ENCODE measurements at regions not wholly inside any gene's neighbourhood (a gene's known extent, or its start where the extent isn't known, plus 50 kb on each side); places are given as distances from the start of the nearest gene placed in this dataset.

- no peak for DNase-seq (ENCODE audit: low read depth in 6 of 9, low spot score in 9 of 9)
- Histone ChIP-seq H3K27me3 (ENCODE audit: control insufficient read depth in 2 of 2, insufficient read depth in 1 of 2, low read length in 1 of 2) (no peaks in the 10 kb centered on the region), H3K27ac (ENCODE audit: low read depth in 1 of 2, low read length in 1 of 2) (no peak overlapping the region), H3K9me3 (ENCODE audit: control insufficient read depth in 2 of 2, insufficient read depth in 1 of 2, low read length in 1 of 2) (no peaks in the 10 kb centered on the region), H3K4me1 (ENCODE audit: control insufficient read depth in 2 of 2, insufficient read depth in 2 of 2, low read length in 2 of 2) (no peaks in the 10 kb centered on the region), H3K36me3 (ENCODE audit: control insufficient read depth in 2 of 2, insufficient read depth in 2 of 2, low read length in 1 of 2) (no peaks in the 10 kb centered on the region), H3K4me3 (ENCODE audit: low read length in 2 of 2) (no peak overlapping the region)
- WGBS, result 85% methylated on average over 7 of the region's 7 CpGs
These were observed 168.4 kb upstream of the MAP1B start for GRCh38 chr5:71938895-71939294.

GRCh38 chr5:71939452-71940230 lies 167.6 kb upstream of the MAP1B start:
- WGBS, result 72% methylated on average over 8 of the region's 8 CpGs

DNA sequence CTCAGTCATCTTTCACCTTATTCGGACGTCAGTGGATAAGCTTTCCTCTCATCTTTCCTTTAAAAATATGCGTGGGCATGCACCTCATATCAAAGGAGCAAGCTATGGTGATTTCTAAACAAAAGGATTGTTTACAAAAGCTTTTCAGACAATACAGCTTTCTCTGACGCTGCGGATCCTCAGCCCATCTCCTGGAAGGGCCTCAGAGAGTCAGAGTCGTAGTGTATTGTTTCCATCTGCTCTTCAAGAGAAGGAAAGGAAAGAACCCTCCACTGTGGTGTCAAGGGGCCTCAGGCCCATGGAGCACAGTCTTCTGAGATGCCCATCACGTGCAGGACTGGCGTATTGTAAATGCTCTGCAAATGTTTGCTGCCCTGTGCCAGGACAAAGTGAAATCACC lies 163.4 kb upstream of the MAP1B start:
- H3K27me3 ChIP-seq (ENCODE audit: control insufficient read depth in 2 of 2, insufficient read depth in 1 of 2, low read length in 1 of 2), result no peaks in the 10 kb centered on the region
- no peaks in the 10 kb centered on the region for H3K4me1 ChIP-seq (ENCODE audit: control insufficient read depth in 2 of 2, insufficient read depth in 2 of 2, low read length in 2 of 2)
- 55% methylated on average over 8 of the region's 8 CpGs for WGBS
- no peak overlapping the region for H3K27ac ChIP-seq (ENCODE audit: low read depth in 1 of 2, low read length in 1 of 2)
- no peaks in the 10 kb centered on the region for H3K36me3 ChIP-seq (ENCODE audit: control insufficient read depth in 2 of 2, insufficient read depth in 2 of 2, low read length in 1 of 2)
- H3K9me3 ChIP-seq (ENCODE audit: control insufficient read depth in 2 of 2, insufficient read depth in 1 of 2, low read length in 1 of 2), result peaks cover 0 to 6% of the 10 kb centered on the region in 2 donors
- DNase-seq (ENCODE audit: low read depth in 6 of 9, low spot score in 9 of 9), result no peak
- no peak overlapping the region for H3K4me3 ChIP-seq (ENCODE audit: low read length in 2 of 2)

More at GRCh38 chr5:71939452-71940230, 167.6 kb upstream of the MAP1B start:
- H3K27ac ChIP-seq (ENCODE audit: low read depth in 1 of 2, low read length in 1 of 2), result no peak overlapping the region
- no peak overlapping the region for H3K4me3 ChIP-seq (ENCODE audit: low read length in 2 of 2)
- DNase-seq (ENCODE audit: low read depth in 6 of 9, low spot score in 9 of 9), result no peak
- H3K27me3 ChIP-seq (ENCODE audit: control insufficient read depth in 2 of 2, insufficient read depth in 1 of 2, low read length in 1 of 2), result no peaks in the 10 kb centered on the region
- H3K36me3 ChIP-seq (ENCODE audit: control insufficient read depth in 2 of 2, insufficient read depth in 2 of 2, low read length in 1 of 2), result no peaks in the 10 kb centered on the region
- no peaks in the 10 kb centered on the region for H3K9me3 ChIP-seq (ENCODE audit: control insufficient read depth in 2 of 2, insufficient read depth in 1 of 2, low read length in 1 of 2)
- H3K4me1 ChIP-seq (ENCODE audit: control insufficient read depth in 2 of 2, insufficient read depth in 2 of 2, low read length in 2 of 2), result no peaks in the 10 kb centered on the region

GRCh38 chr5:71945436-71945835 lies 161.8 kb upstream of the MAP1B start:
- WGBS, result 94% methylated on average over 6 of the region's 6 CpGs
- Histone ChIP-seq H3K27ac (ENCODE audit: low read depth in 1 of 2, low read length in 1 of 2) (no peak overlapping the region), H3K9me3 (ENCODE audit: control insufficient read depth in 2 of 2, insufficient read depth in 1 of 2, low read length in 1 of 2) (peaks cover 0 to 6% of the 10 kb centered on the region in 2 donors), H3K36me3 (ENCODE audit: control insufficient read depth in 2 of 2, insufficient read depth in 2 of 2, low read length in 1 of 2) (no peaks in the 10 kb centered on the region), H3K27me3 (ENCODE audit: control insufficient read depth in 2 of 2, insufficient read depth in 1 of 2, low read length in 1 of 2) (no peaks in the 10 kb centered on the region), H3K4me3 (ENCODE audit: low read length in 2 of 2) (no peak overlapping the region), H3K4me1 (ENCODE audit: control insufficient read depth in 2 of 2, insufficient read depth in 2 of 2, low read length in 2 of 2) (no peaks in the 10 kb centered on the region)
- no peak for DNase-seq (ENCODE audit: low read depth in 6 of 9, low spot score in 9 of 9)

- Histone ChIP-seq H3K4me1 (ENCODE audit: control insufficient read depth in 2 of 2, insufficient read depth in 2 of 2, low read length in 2 of 2) (no peaks in the 10 kb centered on the region), H3K27ac (ENCODE audit: low read depth in 1 of 2, low read length in 1 of 2) (no peak overlapping the region), H3K4me3 (ENCODE audit: low read length in 2 of 2) (no peak overlapping the region), H3K9me3 (ENCODE audit: control insufficient read depth in 2 of 2, insufficient read depth in 1 of 2, low read length in 1 of 2) (peaks cover 0 to 6% of the 10 kb centered on the region in 2 donors), H3K27me3 (ENCODE audit: control insufficient read depth in 2 of 2, insufficient read depth in 1 of 2, low read length in 1 of 2) (no peaks in the 10 kb centered on the region), H3K36me3 (ENCODE audit: control insufficient read depth in 2 of 2, insufficient read depth in 2 of 2, low read length in 1 of 2) (no peaks in the 10 kb centered on the region)
- 96% methylated on average over 6 of the region's 6 CpGs for WGBS
- DNase-seq (ENCODE audit: low read depth in 6 of 9, low spot score in 9 of 9), result no peak
These were observed 160.8 kb upstream of the MAP1B start for GRCh38 chr5:71946343-71947030.

- WGBS, result 97% methylated on average over 2 of the region's 2 CpGs
- Histone ChIP-seq H3K9me3 (ENCODE audit: control insufficient read depth in 2 of 2, insufficient read depth in 1 of 2, low read length in 1 of 2) (peaks cover 0 to 6% of the 10 kb centered on the region in 2 donors), H3K27ac (ENCODE audit: low read depth in 1 of 2, low read length in 1 of 2) (no peak overlapping the region), H3K36me3 (ENCODE audit: control insufficient read depth in 2 of 2, insufficient read depth in 2 of 2, low read length in 1 of 2) (no peaks in the 10 kb centered on the region), H3K4me1 (ENCODE audit: control insufficient read depth in 2 of 2, insufficient read depth in 2 of 2, low read length in 2 of 2) (no peaks in the 10 kb centered on the region), H3K4me3 (ENCODE audit: low read length in 2 of 2) (no peak overlapping the region), H3K27me3 (ENCODE audit: control insufficient read depth in 2 of 2, insufficient read depth in 1 of 2, low read length in 1 of 2) (no peaks in the 10 kb centered on the region)
- no peak for DNase-seq (ENCODE audit: low read depth in 6 of 9, low spot score in 9 of 9)
These were observed 159.1 kb upstream of the MAP1B start for GRCh38 chr5:71948206-71948605.

GRCh38 chr5:71949772-71950171 lies 157.5 kb upstream of the MAP1B start:
- Histone ChIP-seq H3K9me3 (ENCODE audit: control insufficient read depth in 2 of 2, insufficient read depth in 1 of 2, low read length in 1 of 2) (peaks cover 0 to 6% of the 10 kb centered on the region in 2 donors), H3K27ac (ENCODE audit: low read depth in 1 of 2, low read length in 1 of 2) (no peak overlapping the region), H3K4me3 (ENCODE audit: low read length in 2 of 2) (no peak overlapping the region), H3K36me3 (ENCODE audit: control insufficient read depth in 2 of 2, insufficient read depth in 2 of 2, low read length in 1 of 2) (no peaks in the 10 kb centered on the region), H3K4me1 (ENCODE audit: control insufficient read depth in 2 of 2, insufficient read depth in 2 of 2, low read length in 2 of 2) (no peaks in the 10 kb centered on the region), H3K27me3 (ENCODE audit: control insufficient read depth in 2 of 2, insufficient read depth in 1 of 2, low read length in 1 of 2) (no peaks in the 10 kb centered on the region)
- DNase-seq (ENCODE audit: low read depth in 6 of 9, low spot score in 9 of 9), result no peak
- WGBS, result 95% methylated on average over 5 of the region's 5 CpGs

- DNase-seq (ENCODE audit: low read depth in 6 of 9, low spot score in 9 of 9), result no peak
- H3K9me3 ChIP-seq (ENCODE audit: control insufficient read depth in 2 of 2, insufficient read depth in 1 of 2, low read length in 1 of 2), result no peaks in the 10 kb centered on the region
- H3K4me1 ChIP-seq (ENCODE audit: control insufficient read depth in 2 of 2, insufficient read depth in 2 of 2, low read length in 2 of 2), result no peaks in the 10 kb centered on the region
- H3K36me3 ChIP-seq (ENCODE audit: control insufficient read depth in 2 of 2, insufficient read depth in 2 of 2, low read length in 1 of 2), result no peaks in the 10 kb centered on the region
- no peaks in the 10 kb centered on the region for H3K27me3 ChIP-seq (ENCODE audit: control insufficient read depth in 2 of 2, insufficient read depth in 1 of 2, low read length in 1 of 2)
- H3K4me3 ChIP-seq (ENCODE audit: low read length in 2 of 2), result no peak overlapping the region
- 94% methylated on average over 8 of the region's 8 CpGs for WGBS
- H3K27ac ChIP-seq (ENCODE audit: low read depth in 1 of 2, low read length in 1 of 2), result no peak overlapping the region
These were observed 153.4 kb upstream of the MAP1B start for GRCh38 chr5:71953866-71954265.

- no peak overlapping the region for H3K4me3 ChIP-seq (ENCODE audit: low read length in 2 of 2)
- no peaks in the 10 kb centered on the region for H3K27me3 ChIP-seq (ENCODE audit: control insufficient read depth in 2 of 2, insufficient read depth in 1 of 2, low read length in 1 of 2)
- H3K4me1 ChIP-seq (ENCODE audit: control insufficient read depth in 2 of 2, insufficient read depth in 2 of 2, low read length in 2 of 2), result no peaks in the 10 kb centered on the region
- 80% methylated on average over 4 of the region's 4 CpGs for WGBS
- no peaks in the 10 kb centered on the region for H3K9me3 ChIP-seq (ENCODE audit: control insufficient read depth in 2 of 2, insufficient read depth in 1 of 2, low read length in 1 of 2)
- H3K27ac ChIP-seq (ENCODE audit: low read depth in 1 of 2, low read length in 1 of 2), result no peak overlapping the region
- no peak for DNase-seq (ENCODE audit: low read depth in 6 of 9, low spot score in 9 of 9)
- no peaks in the 10 kb centered on the region for H3K36me3 ChIP-seq (ENCODE audit: control insufficient read depth in 2 of 2, insufficient read depth in 2 of 2, low read length in 1 of 2)
These were observed 152.9 kb upstream of the MAP1B start for GRCh38 chr5:71954329-71954728.

Data from thymus (tissue), 11 donors.